ACC112 (cell line): ENCODE measurements at regions not wholly inside any gene's neighbourhood (a gene's known extent, or its start where the extent isn't known, plus 50 kb on each side); places are given as distances from the start of the nearest gene placed in this dataset.

Source experiments
- H2AFZ ChIP-seq: fragments of 200-600 bp; sonication (generic); one replicate; pipeline ENCODE4 v1.6.0; 2017; ENCODE audit warnings: antibody characterized with exemption, low read length; ENCODE audit not compliant: unreplicated experiment
- H3K27ac ChIP-seq: fragments of 200-600 bp; sonication (generic); 2 replicates; pipeline ENCODE4 v1.5.1; 2014; ENCODE audit warnings: low read depth, mild to moderate bottlenecking, antibody characterized with exemption, low read length, moderate library complexity
- H3K27me3 ChIP-seq: fragments of 200-600 bp; sonication (generic); 2 replicates; pipeline ENCODE4 v1.6.1; 2014; ENCODE audit warnings: mild to moderate bottlenecking, antibody characterized with exemption, low read length, moderate library complexity, mixed read lengths; ENCODE audit not compliant: insufficient read depth
- H3K36me3 ChIP-seq: fragments of 200-600 bp; sonication (generic); 2 replicates; pipeline ENCODE4 v1.6.1; 2016; ENCODE audit warnings: mild to moderate bottlenecking, antibody characterized with exemption, low read length, moderate library complexity, mixed read lengths; ENCODE audit not compliant: insufficient read depth
- H3K4me1 ChIP-seq: fragments of 200-600 bp; sonication (generic); one replicate; pipeline ENCODE4 v1.6.1; 2016; ENCODE audit warnings: low read length, mixed read lengths; ENCODE audit not compliant: insufficient read depth, unreplicated experiment, control insufficient read depth
- H3K4me3 ChIP-seq: fragments of 200-600 bp; sonication (generic); 2 replicates; pipeline ENCODE4 v1.5.1; 2014; ENCODE audit warnings: mild to moderate bottlenecking, low read depth, low read length
- H3K79me2 ChIP-seq: fragments of 200-600 bp; sonication (generic); one replicate; pipeline ENCODE4 v1.6.0; 2016; ENCODE audit warnings: low read length; ENCODE audit not compliant: control insufficient read depth, unreplicated experiment, insufficient read depth

- Histone ChIP-seq H3K27ac (no peak overlapping the region), H2AFZ (no peak overlapping the region)
Observed at GRCh38 chr9:72471096-72471495, 50.3 kb upstream of the TMC1 start.

GRCh38 chr9:72467766-72468738, 53.4 kb upstream of the TMC1 start:
- Histone ChIP-seq H3K27me3 (no peaks in the 10 kb centered on the region), H3K4me3 (no peak overlapping the region), H2AFZ (no peak overlapping the region), H3K27ac (no peak overlapping the region), H3K4me1 (peaks cover 3% of the 10 kb centered on the region), H3K79me2 (no peaks in the 10 kb centered on the region), H3K36me3 (no peaks in the 10 kb centered on the region)

More at GRCh38 chr9:72471096-72471495, 50.3 kb upstream of the TMC1 start:
- Histone ChIP-seq H3K4me3 (no peak overlapping the region), H3K27me3 (no peaks in the 10 kb centered on the region), H3K79me2 (no peaks in the 10 kb centered on the region), H3K36me3 (no peaks in the 10 kb centered on the region), H3K4me1 (peaks cover 10% of the 10 kb centered on the region)

DNA sequence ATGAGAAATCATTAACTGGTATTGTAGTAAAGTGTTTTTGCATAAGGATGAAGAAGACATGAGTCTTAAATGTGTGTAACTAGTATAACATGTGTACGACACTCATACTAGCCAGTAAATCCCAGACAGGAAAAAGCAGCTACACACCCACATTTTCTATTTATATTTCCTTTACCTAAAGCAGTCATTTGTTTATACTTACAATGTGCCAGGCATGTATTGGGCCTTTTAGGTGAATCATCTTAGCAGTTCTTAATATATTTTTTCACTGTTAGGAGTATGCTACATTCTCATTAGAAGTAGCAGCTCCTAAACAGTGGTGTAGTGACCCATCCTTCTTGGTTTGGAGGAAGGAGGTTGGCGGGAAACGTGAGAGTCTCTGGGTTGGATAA, 55.8 kb upstream of the TMC1 start:
- no peak overlapping the region for H2AFZ ChIP-seq
- H3K4me3 ChIP-seq: no peak overlapping the region
- no peaks in the 10 kb centered on the region for H3K27me3 ChIP-seq
- H3K79me2 ChIP-seq: no peaks in the 10 kb centered on the region
- H3K27ac ChIP-seq: no peak overlapping the region
- H3K4me1 ChIP-seq: peaks cover 10% of the 10 kb centered on the region
- H3K36me3 ChIP-seq: no peaks in the 10 kb centered on the region

GRCh38 chr9:72464857-72465592, 56.4 kb upstream of the TMC1 start:
- Histone ChIP-seq H3K27me3 (no peaks in the 10 kb centered on the region), H3K79me2 (no peaks in the 10 kb centered on the region), H2AFZ (no peak overlapping the region), H3K27ac (no peak overlapping the region), H3K36me3 (no peaks in the 10 kb centered on the region), H3K4me3 (no peak overlapping the region), H3K4me1 (peaks cover 10% of the 10 kb centered on the region)

- Histone ChIP-seq H3K4me1 (peaks cover 10% of the 10 kb centered on the region), H3K36me3 (no peaks in the 10 kb centered on the region), H3K27me3 (no peaks in the 10 kb centered on the region), H3K4me3 (no peak overlapping the region), H3K27ac (no peak overlapping the region), H2AFZ (no peak overlapping the region), H3K79me2 (no peaks in the 10 kb centered on the region)
Observed at GRCh38 chr9:72462340-72462739, 59.1 kb upstream of the TMC1 start.

- no peaks in the 10 kb centered on the region for H3K27me3 ChIP-seq
- no peak overlapping the region for H3K4me3 ChIP-seq
- peak overlapping the region; percentile 57 for H2AFZ ChIP-seq
- H3K79me2 ChIP-seq: no peaks in the 10 kb centered on the region
- no peaks in the 10 kb centered on the region for H3K36me3 ChIP-seq
- no peak overlapping the region for H3K27ac ChIP-seq
- H3K4me1 ChIP-seq: peaks cover 10% of the 10 kb centered on the region
Observed at GRCh38 chr9:72460342-72461312, 60.8 kb upstream of the TMC1 start.

DNA sequence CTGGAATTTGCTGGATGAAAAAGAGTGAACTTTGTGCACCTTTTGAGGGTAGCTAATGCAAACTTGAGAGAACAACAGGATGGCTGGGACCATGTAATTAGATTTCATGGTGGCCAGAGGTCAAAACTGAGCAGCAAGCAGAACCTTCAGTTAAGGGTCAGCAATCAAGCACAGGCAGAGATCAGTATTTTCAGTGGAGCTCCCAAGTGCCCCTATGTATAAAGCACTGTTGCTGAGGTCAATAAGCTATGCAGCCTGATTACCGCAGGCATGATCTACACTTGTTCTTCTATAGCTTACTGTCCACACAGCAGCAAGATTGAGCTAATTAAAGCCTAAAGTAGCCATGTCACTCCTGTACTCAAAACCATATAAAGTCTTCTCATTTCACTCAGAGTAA, 62.1 kb upstream of the TMC1 start:
- Histone ChIP-seq H3K36me3 (no peaks in the 10 kb centered on the region), H3K27me3 (no peaks in the 10 kb centered on the region), H3K79me2 (no peaks in the 10 kb centered on the region), H3K27ac (no peak overlapping the region), H2AFZ (no peak overlapping the region), H3K4me3 (no peak overlapping the region), H3K4me1 (peaks cover 7% of the 10 kb centered on the region)

- H2AFZ ChIP-seq: no peak overlapping the region
- H3K27ac ChIP-seq: no peak overlapping the region
- peaks cover 7% of the 10 kb centered on the region for H3K4me1 ChIP-seq
- H3K36me3 ChIP-seq: no peaks in the 10 kb centered on the region
- H3K79me2 ChIP-seq: no peaks in the 10 kb centered on the region
- no peaks in the 10 kb centered on the region for H3K27me3 ChIP-seq
- H3K4me3 ChIP-seq: no peak overlapping the region
Observed at GRCh38 chr9:72458153-72458552, 63.3 kb upstream of the TMC1 start.

DNA sequence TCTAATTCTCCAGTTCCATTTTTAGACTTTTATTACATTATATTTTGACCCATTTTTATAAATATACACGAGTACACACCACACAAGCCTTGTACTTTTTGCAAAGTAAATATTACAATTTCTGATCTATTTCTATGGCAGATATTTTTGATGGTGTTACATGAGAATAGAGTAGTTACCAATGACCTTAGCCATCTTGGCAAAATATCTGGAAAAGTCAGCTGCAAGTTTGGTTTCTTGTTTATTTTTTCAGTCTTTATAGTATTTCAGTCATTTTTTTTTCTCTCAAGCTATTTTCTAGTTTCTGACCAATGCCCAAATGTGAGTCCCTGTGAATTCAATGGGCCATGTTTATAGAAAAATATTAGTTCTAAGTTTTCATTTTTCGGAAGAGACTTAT, 64.0 kb upstream of the TMC1 start:
- Histone ChIP-seq H3K4me1 (peaks cover 4% of the 10 kb centered on the region), H3K79me2 (no peaks in the 10 kb centered on the region), H3K4me3 (no peak overlapping the region), H3K27ac (no peak overlapping the region), H3K36me3 (no peaks in the 10 kb centered on the region), H3K27me3 (no peaks in the 10 kb centered on the region), H2AFZ (no peak overlapping the region)

GRCh38 chr9:72454871-72455491, 66.4 kb upstream of the TMC1 start:
- Histone ChIP-seq H3K79me2 (no peaks in the 10 kb centered on the region), H3K4me1 (no peaks in the 10 kb centered on the region), H3K4me3 (no peak overlapping the region), H3K36me3 (no peaks in the 10 kb centered on the region), H3K27ac (no peak overlapping the region), H3K27me3 (no peaks in the 10 kb centered on the region), H2AFZ (no peak overlapping the region)
